B cell (primary cell): ENCODE measurements at regions not wholly inside any gene's neighbourhood (a gene's known extent, or its start where the extent isn't known, plus 50 kb on each side); places are given as distances from the start of the nearest gene placed in this dataset.

Experiments used
- ATAC-seq: fragments of 200-7000 bp; cut with Tn5 transposase; one replicate; pipeline ENCODE4 v1.10.0; 2021; ENCODE audit warnings: low read depth, mild to moderate bottlenecking, moderate number of reproducible peaks, moderate library complexity
- CTCF ChIA-PET: fragments of 350-600 bp; sonication (Branson Sonifier 250); formaldehyde crosslinking; loops from one replicate; lab custom pipeline; 2021; ENCODE audit warnings: antibody characterized with exemption, inconsistent platforms; lab: Charles Lee
- POLR2A ChIA-PET: fragments of 350-600 bp; sonication (Branson Sonifier 250); formaldehyde crosslinking; loops from one replicate; lab custom pipeline; 2021; ENCODE audit warnings: antibody characterized with exemption; lab: Charles Lee
- DNase-seq: peaks from one replicate; pipeline ENCODE4 v3.0.0; 2013
- H2AFZ ChIP-seq: 2 replicates; pipeline ENCODE4 v1.6.1; 2012; ENCODE audit warnings: mild to moderate bottlenecking, low read depth, low read length; ENCODE audit not compliant: insufficient read depth, poor library complexity, severe bottlenecking
- H3K27ac ChIP-seq, 2 donors: 1 replicate in 1 of 2; 2 replicates in 1 of 2; pipeline ENCODE4 v1.5.1; 2012 to 2013; ENCODE audit warnings: low read length in 2 of 2, mild to moderate bottlenecking in 2 of 2, moderate library complexity in 1 of 2
- H3K27me3 ChIP-seq, 4 experiments: fragments of 200-600 bp in 1 of 4; sonication (generic) in 1 of 4; replicated peaks in 1 of 4; 1 replicate in 2 of 4; 2 replicates in 2 of 4; pipeline versions ENCODE4 v1.6.1 to v1.7.0; 2013 to 2016; ENCODE audit warnings: low read length in 3 of 4, mild to moderate bottlenecking in 2 of 4, mixed read lengths in 1 of 4, moderate library complexity in 1 of 4; ENCODE audit not compliant: insufficient read depth in 4 of 4, control insufficient read depth in 3 of 4; ENCODE audit errors: control extremely low read depth in 1 of 4
- H3K36me3 ChIP-seq, 2 experiments: replicated peaks in 1 of 2; 1 replicate in 1 of 2; 2 replicates in 1 of 2; pipeline versions ENCODE4 v1.6.1 to v1.7.1; 2013; ENCODE audit warnings: low read length in 1 of 2; ENCODE audit not compliant: insufficient read depth in 2 of 2, control insufficient read depth in 1 of 2; ENCODE audit errors: control extremely low read depth in 1 of 2, extremely low read depth in 1 of 2
- H3K4me1 ChIP-seq, 2 donors: fragments of 200-600 bp in 1 of 2; sonication (generic) in 1 of 2; 1 replicate in 1 of 2; 2 replicates in 1 of 2; pipeline versions ENCODE4 v1.5.1 to v1.6.1; 2013 to 2017; ENCODE audit warnings: low read length in 2 of 2; ENCODE audit not compliant: control insufficient read depth in 2 of 2, insufficient read depth in 2 of 2
- H3K4me2 ChIP-seq: replicated peaks from 2 replicates; pipeline ENCODE3; 2012; ENCODE audit warnings: mild to moderate bottlenecking, low read depth, low read length; ENCODE audit not compliant: poor library complexity, severe bottlenecking
- H3K4me3 ChIP-seq, 5 experiments: fragments of 200-600 bp in 1 of 5; sonication (generic) in 1 of 5; 1 replicate in 3 of 5; 2 replicates in 2 of 5; pipeline versions ENCODE4 v1.5.1 to v1.7.0; 2011 to 2016; ENCODE audit warnings: low read length in 4 of 5, mild to moderate bottlenecking in 4 of 5, low read depth in 2 of 5, control low read depth in 1 of 5, moderate library complexity in 1 of 5; ENCODE audit not compliant: insufficient read depth in 1 of 5; ENCODE audit errors: control extremely low read depth in 1 of 5, extremely low read depth in 1 of 5
- H3K79me2 ChIP-seq: fragments of 200-600 bp; sonication (generic); one replicate; pipeline ENCODE4 v1.6.0; 2016; ENCODE audit warnings: low read length; ENCODE audit not compliant: control insufficient read depth, insufficient read depth
- H3K9ac ChIP-seq: fragments of 200-600 bp; sonication (generic); 2 replicates; pipeline ENCODE4 v1.6.1; 2017; ENCODE audit warnings: mild to moderate bottlenecking, low read length, moderate library complexity
- H3K9me3 ChIP-seq, 3 donors: one replicate each; pipeline versions ENCODE4 v1.6.1 to v1.7.1; 2013; ENCODE audit warnings: low read length in 2 of 3; ENCODE audit not compliant: control insufficient read depth in 2 of 3, insufficient read depth in 1 of 3; ENCODE audit errors: control extremely low read depth in 1 of 3
- H4K20me1 ChIP-seq: 2 replicates; pipeline ENCODE4 v1.6.0; 2012; ENCODE audit warnings: mild to moderate bottlenecking, low read length; ENCODE audit not compliant: insufficient read depth, control insufficient read depth, poor library complexity, severe bottlenecking
- H3K27ac Mint-ChIP-seq: one replicate; pipeline ENCODE4 v1.8.0; 2021; ENCODE audit warnings: mixed read lengths
- H3K27me3 Mint-ChIP-seq: one replicate; pipeline ENCODE4 v1.8.0; 2021; ENCODE audit warnings: mixed read lengths
- H3K4me1 Mint-ChIP-seq: one replicate; pipeline ENCODE4 v1.8.0; 2021; ENCODE audit warnings: mixed read lengths
- H3K4me3 Mint-ChIP-seq: one replicate; pipeline ENCODE4 v1.8.0; 2021; ENCODE audit warnings: mixed read lengths
- H3K9me3 Mint-ChIP-seq: one replicate; pipeline ENCODE4 v1.8.0; 2022; ENCODE audit warnings: mixed read lengths; ENCODE audit not compliant: insufficient read depth
- CTCF ChIP-seq: fragments of 200-600 bp; IDR thresholded peaks from one replicate; pipeline ENCODE4 v1.8.0; 2022; ENCODE audit warnings: antibody characterized with exemption, mild to moderate bottlenecking
- EZH2 ChIP-seq: IDR thresholded peaks from 2 replicates; pipeline ENCODE4 v1.6.1; 2012; ENCODE audit warnings: borderline replicate concordance, low read depth, mild to moderate bottlenecking, moderate library complexity, low read length; ENCODE audit not compliant: insufficient read depth, poor library complexity, severe bottlenecking
- WGBS: methylation state at CpG from one replicate; pipeline ENCODE4 v1.1.5; 2013; ENCODE audit warnings: missing lambda C conversion rate; ENCODE audit not compliant: insufficient coverage; 5-methylcytosine and 5-hydroxymethylcytosine counted together
- intact Hi-C: fragments of 100-400 bp; cut with micrococcal nuclease; formaldehyde crosslinking; loops from one replicate; pipeline ENCODE4 v1.10.0; 2022

DNA sequence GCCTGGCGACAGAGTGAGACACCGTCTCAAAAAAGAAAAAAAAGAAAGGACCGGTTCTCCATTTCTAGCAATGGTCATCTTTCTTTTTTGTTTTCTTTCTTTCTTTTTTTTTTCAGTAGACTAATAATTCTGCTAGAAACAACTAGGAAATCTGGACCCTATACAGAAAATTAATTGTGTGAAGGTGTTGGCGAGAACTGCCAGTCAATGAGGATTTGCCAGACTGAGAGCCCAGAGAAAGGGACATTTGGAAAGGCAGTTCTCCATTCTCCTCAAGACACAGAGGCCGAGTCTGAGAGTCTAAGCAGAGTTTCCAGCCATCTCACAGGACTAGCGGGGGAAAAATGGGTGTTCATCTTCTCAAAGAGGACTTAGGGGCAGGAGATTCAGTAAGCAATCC is 123.6 kb upstream of the GPC1 start:
- H3K27me3 ChIP-seq, result peaks cover 0 to 6% (median 0%) of the 10 kb centered on the region in 4 experiments
- whole genome bisulfite sequencing, result 83% methylated on average over 3 of the region's 6 CpGs
- H3K4me3 ChIP-seq, result no peak overlapping the region

GRCh38 chr2:240319221-240319854 is 116.1 kb upstream of the GPC1 start:
- Histone ChIP-seq H2AFZ (no peak overlapping the region), H3K4me3 (no peak overlapping the region), H3K4me1 (no peaks in the 10 kb centered on the region), H3K27me3 (peaks cover 0 to 2% (median 0%) of the 10 kb centered on the region in 4 experiments), H4K20me1 (no peaks in the 10 kb centered on the region), H3K79me2 (no peaks in the 10 kb centered on the region), H3K9ac (no peak overlapping the region), H3K36me3 (no peaks in the 10 kb centered on the region), H3K4me2 (no peak overlapping the region), H3K9me3 (no peaks in the 10 kb centered on the region), H3K27ac (no peak overlapping the region)
- no peak for DNase-seq
- Mint-ChIP-seq H3K4me3 (no peak overlapping the region), H3K9me3 (no peaks in the 10 kb centered on the region), H3K4me1 (no peaks in the 10 kb centered on the region), H3K27ac (no peak overlapping the region), H3K27me3 (peaks cover 13% of the 10 kb centered on the region)
- ATAC-seq, result no peak
- TF ChIP-seq CTCF, result no peak
- TF ChIP-seq EZH2, result no peak
- intact Hi-C loops, result no loop called here
- ChIA-PET POLR2A (no interaction called here), CTCF (no interaction called here)
- WGBS, result 92% methylated on average over 9 of the region's 11 CpGs

More for the DNA sequence above, 123.6 kb upstream of the GPC1 start:
- Mint-ChIP-seq H3K4me3 (no peak overlapping the region), H3K27ac (no peak overlapping the region), H3K4me1 (no peaks in the 10 kb centered on the region), H3K27me3 (peaks cover 16% of the 10 kb centered on the region), H3K9me3 (no peaks in the 10 kb centered on the region)
- ChIA-PET POLR2A (no interaction called here), CTCF (no interaction called here)
- H4K20me1 ChIP-seq, result no peaks in the 10 kb centered on the region
- H3K4me1 ChIP-seq, result no peaks in the 10 kb centered on the region
- intact Hi-C loops, result no loop called here
- H3K9me3 ChIP-seq, result peaks cover 0 to 4% (median 0%) of the 10 kb centered on the region in 3 donors
- DNase-seq (no peak), ATAC-seq (no peak)
- no peaks in the 10 kb centered on the region for H3K79me2 ChIP-seq
- no peak overlapping the region for H3K27ac ChIP-seq
- no peak overlapping the region for H2AFZ ChIP-seq
- TF ChIP-seq CTCF (no peak), EZH2 (no peak)
- no peaks in the 10 kb centered on the region for H3K36me3 ChIP-seq
- H3K9ac ChIP-seq, result no peak overlapping the region
- no peak overlapping the region for H3K4me2 ChIP-seq
